ENCODE measurements at regions not wholly inside any gene's neighbourhood (a gene's known extent, or its start where the extent isn't known, plus 50 kb on each side); places are given as distances from the start of the nearest gene placed in this dataset.
"Not testable (repeated sequence)": the region's sequence is repeated elsewhere in the genome, so short reads cannot be mapped to it uniquely, and the experiment has no call there.

DNA sequence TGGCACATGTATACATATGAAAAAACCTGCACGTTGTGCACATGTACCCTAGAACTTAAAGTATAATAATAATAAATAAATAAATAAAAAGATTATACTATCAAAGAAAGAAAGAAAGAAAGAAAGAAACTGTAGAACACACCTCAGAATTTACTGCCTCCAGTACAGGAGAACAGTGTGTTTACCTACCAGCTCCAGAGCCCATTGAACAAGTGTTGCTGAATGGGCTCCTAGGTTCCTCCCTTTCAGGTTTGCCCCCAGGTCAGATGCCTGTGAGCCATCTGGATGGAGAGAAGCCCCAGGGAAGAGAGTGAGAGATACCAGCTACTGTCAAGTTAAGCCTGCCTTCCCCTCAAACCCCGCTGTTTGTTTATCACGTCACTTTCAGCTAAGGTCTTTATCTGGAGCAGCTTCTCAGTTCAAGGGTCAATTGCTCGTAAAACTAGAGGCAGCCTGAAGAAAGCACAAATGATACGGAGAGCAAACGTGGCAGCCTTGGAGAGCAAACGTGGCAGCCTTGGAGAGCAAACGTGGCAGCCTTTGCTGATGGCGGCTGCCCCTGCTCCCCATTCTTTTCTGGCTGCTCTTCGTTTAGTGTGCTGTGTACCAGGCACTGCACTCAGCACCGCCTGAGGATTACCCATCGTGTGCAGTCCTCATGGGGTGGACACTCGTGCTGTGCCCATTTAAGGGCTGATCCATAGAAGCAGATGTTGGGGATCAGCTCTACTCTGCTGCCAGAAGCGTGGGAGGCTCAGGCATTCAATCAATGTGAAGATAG, 111.7 kb downstream of the ADAMTS15 start:
- ATAC-seq (replicated peaks): no peak
- Mint-ChIP-seq H3K27ac (no peak overlapping the region), H3K27me3 (peaks cover 10 to 14% of the 10 kb centered on the region in 2 donors), H3K36me3 (ENCODE audit: insufficient read depth) (no peaks in the 10 kb centered on the region), H3K4me1 (ENCODE audit: low read depth in 2 of 2) (no peaks in the 10 kb centered on the region), H3K9me3 (no peaks in the 10 kb centered on the region), H3K4me3 (no peak overlapping the region)
- DNase-seq: no peak

DNA sequence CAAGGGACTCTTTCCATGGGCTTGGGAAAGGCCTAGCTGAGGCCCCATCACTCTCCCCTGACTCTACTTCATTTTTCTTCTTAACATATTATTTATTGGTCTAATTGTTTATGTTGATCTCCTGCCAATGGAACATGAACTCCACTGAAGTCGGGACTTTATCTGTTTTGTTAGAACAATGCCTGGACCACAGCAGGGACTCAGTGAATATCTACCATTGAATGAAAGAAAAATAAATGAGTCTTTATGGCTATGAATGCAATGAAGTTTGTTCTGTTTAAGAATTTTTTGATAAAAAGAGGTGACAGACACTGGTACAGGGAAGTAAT, 112.3 kb downstream of the ADAMTS15 start:
- no peaks in the 10 kb centered on the region for H3K36me3 Mint-ChIP-seq (ENCODE audit: insufficient read depth)
- H3K9me3 Mint-ChIP-seq: no peaks in the 10 kb centered on the region
- no peaks in the 10 kb centered on the region for H3K4me1 Mint-ChIP-seq (ENCODE audit: low read depth in 2 of 2)
- no peak for DNase-seq
- ATAC-seq (replicated peaks): no peak
- H3K27ac Mint-ChIP-seq: no peak overlapping the region
- no peak overlapping the region for H3K4me3 Mint-ChIP-seq
- peaks cover 9 to 10% of the 10 kb centered on the region in 2 donors for H3K27me3 Mint-ChIP-seq

DNA sequence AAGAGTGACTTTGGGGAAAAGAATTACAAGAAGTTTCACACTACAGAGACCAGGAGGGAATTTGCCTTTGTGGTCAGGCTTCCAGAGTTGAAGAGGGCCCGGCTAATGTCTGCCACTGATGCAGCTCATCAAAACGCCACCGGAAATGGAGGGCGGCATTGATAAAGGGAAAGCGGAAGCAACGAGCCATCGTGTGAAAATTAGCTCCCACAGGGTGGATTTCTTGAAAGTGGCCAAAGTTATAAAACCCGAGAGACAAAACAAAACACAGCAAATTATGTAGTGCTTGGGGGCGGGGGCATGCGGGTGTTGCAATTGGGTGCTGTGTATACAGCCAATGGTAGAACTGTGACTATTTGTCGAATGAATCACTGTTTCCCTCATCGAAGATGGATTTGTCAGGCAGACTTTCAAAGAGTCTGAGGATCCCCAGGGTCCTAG, 113.0 kb downstream of the ADAMTS15 start:
- H3K27me3 Mint-ChIP-seq: peaks cover 6 to 9% of the 10 kb centered on the region in 2 donors
- no peak for ATAC-seq (replicated peaks)

DNA sequence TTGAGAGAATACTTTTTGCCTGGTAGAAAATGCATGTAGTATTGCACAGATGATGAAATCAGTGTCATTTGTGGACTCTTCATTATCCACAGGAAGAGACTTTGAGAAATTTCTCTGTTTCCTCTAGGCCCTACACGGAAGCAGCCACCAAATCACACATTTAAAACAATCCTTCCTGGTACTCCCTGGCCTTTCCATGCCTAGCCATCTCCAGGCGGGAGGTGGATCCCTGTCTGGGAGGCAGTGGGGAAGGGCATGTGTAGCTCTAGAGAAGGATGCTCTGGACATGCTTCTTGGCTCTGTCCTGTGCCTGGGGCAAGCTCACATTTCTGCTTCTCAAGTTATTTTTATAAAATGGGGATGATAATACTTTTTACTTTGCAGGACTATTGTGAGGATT, 114.1 kb downstream of the ADAMTS15 start:
- ATAC-seq (replicated peaks): no peak
- no peaks in the 10 kb centered on the region for H3K9me3 Mint-ChIP-seq
- H3K27me3 Mint-ChIP-seq: peaks cover 9 to 16% of the 10 kb centered on the region in 2 donors
- no peak overlapping the region for H3K4me3 Mint-ChIP-seq
- DNase-seq: no peak
- H3K27ac Mint-ChIP-seq: no peak overlapping the region
- no peaks in the 10 kb centered on the region for H3K36me3 Mint-ChIP-seq (ENCODE audit: insufficient read depth)
- H3K4me1 Mint-ChIP-seq (ENCODE audit: low read depth in 2 of 2): no peaks in the 10 kb centered on the region

More for the DNA sequence above, 113.0 kb downstream of the ADAMTS15 start:
- no peak for DNase-seq
- H3K27ac Mint-ChIP-seq: no peak overlapping the region
- no peaks in the 10 kb centered on the region for H3K9me3 Mint-ChIP-seq
- no peaks in the 10 kb centered on the region for H3K36me3 Mint-ChIP-seq (ENCODE audit: insufficient read depth)
- no peak overlapping the region for H3K4me3 Mint-ChIP-seq
- no peaks in the 10 kb centered on the region for H3K4me1 Mint-ChIP-seq (ENCODE audit: low read depth in 2 of 2)

DNA sequence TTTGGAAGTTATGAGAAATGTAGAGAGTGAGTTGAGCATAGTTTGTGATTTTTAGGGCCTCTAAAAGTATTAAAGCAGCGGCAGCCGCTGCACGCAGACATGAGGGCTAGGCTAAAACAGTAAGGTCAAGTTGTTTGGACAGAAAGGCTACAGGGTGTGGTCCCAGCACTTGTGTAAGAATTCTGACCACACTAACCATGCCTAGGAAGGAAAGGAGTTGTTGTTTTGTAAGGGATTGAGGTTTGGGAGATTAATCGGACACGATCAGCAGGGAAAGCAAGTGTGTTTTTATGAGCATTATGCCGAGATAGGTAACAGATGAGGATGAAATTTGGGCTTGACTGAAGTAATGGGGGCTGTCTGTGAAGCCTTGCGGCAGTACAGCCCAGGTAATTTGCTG, 117.9 kb downstream of the ADAMTS15 start:
- H3K27me3 Mint-ChIP-seq: peaks cover 19 to 20% of the 10 kb centered on the region in 2 donors
- not testable (repeated sequence) for H3K27ac Mint-ChIP-seq; ATAC-seq (replicated peaks)

DNA sequence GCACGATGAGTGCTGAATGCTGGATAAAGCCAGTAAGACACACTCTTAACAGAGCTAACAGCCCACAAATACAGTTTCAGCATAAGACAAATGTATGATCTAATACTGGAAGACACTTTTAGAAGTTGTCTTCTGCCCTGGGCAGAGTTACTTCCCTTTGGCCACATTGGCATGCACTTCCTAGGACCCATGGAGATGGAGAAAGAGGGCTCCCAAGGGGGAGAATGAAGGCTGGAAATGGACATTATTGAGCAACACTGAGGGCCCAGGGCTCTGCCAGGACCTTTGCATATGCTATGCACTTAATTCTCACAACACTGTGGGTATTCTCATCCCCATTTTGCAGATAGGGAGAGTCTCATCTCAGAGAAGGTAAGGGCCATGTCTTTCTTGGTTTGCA, 123.1 kb downstream of the ADAMTS15 start:
- no peaks in the 10 kb centered on the region for H3K4me1 Mint-ChIP-seq (ENCODE audit: low read depth in 2 of 2)
- H3K4me3 Mint-ChIP-seq: no peak overlapping the region
- H3K27me3 Mint-ChIP-seq: peaks cover 19 to 20% of the 10 kb centered on the region in 2 donors
- ATAC-seq (replicated peaks) (no peak), DNase-seq (no peak)
- H3K36me3 Mint-ChIP-seq (ENCODE audit: insufficient read depth): no peaks in the 10 kb centered on the region
- H3K27ac Mint-ChIP-seq: no peak overlapping the region
- H3K9me3 Mint-ChIP-seq: no peaks in the 10 kb centered on the region

More for the DNA sequence above, 117.9 kb downstream of the ADAMTS15 start:
- not testable (repeated sequence) for H3K9me3 Mint-ChIP-seq; DNase-seq; H3K4me1 Mint-ChIP-seq (ENCODE audit: low read depth in 2 of 2); H3K36me3 Mint-ChIP-seq (ENCODE audit: insufficient read depth); H3K4me3 Mint-ChIP-seq

DNA sequence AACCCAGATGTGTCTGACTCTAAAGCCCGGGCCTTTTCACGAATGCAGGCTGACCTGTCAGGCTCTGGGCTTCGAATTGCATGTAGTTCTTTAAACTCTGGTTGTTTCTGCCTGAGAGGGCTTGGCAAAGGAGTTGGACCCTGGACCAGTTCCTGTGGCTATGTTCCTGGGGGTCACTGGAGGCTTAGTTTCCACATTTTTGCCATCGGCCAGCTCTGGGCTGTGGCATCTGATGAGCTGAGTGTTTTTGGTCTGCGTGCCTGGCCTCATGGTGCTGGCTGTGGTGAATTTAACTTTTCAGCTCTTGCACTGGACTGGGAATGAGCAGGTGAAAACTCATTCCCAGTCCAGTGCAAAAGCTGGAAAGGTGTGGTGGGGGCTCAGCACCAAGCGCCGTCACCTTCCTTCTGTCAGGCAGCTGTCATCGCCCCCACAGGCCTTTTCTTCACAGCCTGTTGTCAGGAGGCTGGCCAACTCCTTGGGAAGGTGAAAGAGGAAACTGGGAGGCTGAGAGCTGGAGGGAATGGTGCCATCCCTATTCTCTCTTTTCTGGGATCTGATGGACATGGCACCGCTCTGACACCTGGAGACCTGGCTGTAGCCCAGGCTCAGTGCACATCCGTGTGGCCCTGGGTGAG, 123.6 kb downstream of the ADAMTS15 start:
- no peaks in the 10 kb centered on the region for H3K4me1 Mint-ChIP-seq (ENCODE audit: low read depth in 2 of 2)
- no peak overlapping the region for H3K27ac Mint-ChIP-seq
- no peaks in the 10 kb centered on the region for H3K36me3 Mint-ChIP-seq (ENCODE audit: insufficient read depth)
- DNase-seq (no peak), ATAC-seq (replicated peaks) (no peak)
- H3K4me3 Mint-ChIP-seq: no peak overlapping the region
- no peaks in the 10 kb centered on the region for H3K9me3 Mint-ChIP-seq
- H3K27me3 Mint-ChIP-seq: peaks cover 17 to 20% of the 10 kb centered on the region in 2 donors

DNA sequence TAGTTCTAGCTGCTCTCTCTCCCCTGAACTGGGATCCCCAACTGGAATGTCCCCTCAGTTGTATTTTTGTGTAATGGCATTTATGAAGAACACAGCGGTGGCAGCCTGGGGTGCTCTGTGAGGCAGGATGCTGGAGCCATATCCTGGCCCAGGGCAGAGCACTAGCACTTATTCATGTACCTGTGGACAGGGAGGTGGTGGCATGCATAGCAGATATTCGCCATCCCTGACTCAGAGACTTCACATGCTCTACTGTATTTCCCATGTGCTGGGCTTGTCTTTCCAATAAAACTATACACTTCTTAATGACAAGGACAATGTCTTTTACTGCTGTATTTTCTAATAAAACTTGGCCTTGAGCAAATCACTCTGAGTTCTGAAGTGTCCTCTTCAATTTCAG, 125.3 kb downstream of the ADAMTS15 start:
- Mint-ChIP-seq H3K36me3 (ENCODE audit: insufficient read depth) (no peaks in the 10 kb centered on the region), H3K4me3 (no peak overlapping the region), H3K9me3 (no peaks in the 10 kb centered on the region), H3K27me3 (peaks cover 5 to 15% of the 10 kb centered on the region in 2 donors), H3K4me1 (ENCODE audit: low read depth in 2 of 2) (no peaks in the 10 kb centered on the region), H3K27ac (no peak overlapping the region)
- DNase-seq: no peak
- ATAC-seq (replicated peaks): no peak

DNA sequence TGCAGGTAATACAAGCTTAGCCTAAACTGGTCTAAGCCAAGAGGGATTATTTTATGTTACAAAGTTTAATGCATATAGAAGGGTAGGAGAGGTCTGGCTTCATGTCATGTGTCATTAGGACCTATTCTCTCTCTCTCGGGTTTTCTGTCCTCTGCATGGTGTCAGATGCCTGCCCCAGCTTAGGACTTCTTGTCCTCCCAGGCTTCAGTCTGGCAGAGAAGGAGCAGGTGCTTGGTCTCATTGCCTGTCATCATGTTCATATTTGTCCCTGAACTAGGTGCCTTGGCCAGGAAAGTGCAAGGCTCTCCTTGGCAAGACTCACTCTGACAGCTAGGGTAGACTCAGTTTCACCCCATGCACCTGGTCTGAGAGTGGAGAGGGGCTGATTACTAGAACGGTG, 126.3 kb downstream of the ADAMTS15 start:
- Mint-ChIP-seq H3K27me3 (peaks cover 0 to 16% of the 10 kb centered on the region in 2 donors), H3K36me3 (ENCODE audit: insufficient read depth) (no peaks in the 10 kb centered on the region), H3K9me3 (no peaks in the 10 kb centered on the region), H3K4me3 (no peak overlapping the region), H3K27ac (no peak overlapping the region), H3K4me1 (ENCODE audit: low read depth in 2 of 2) (no peaks in the 10 kb centered on the region)
- no peak for DNase-seq
- ATAC-seq (replicated peaks): no peak

DNA sequence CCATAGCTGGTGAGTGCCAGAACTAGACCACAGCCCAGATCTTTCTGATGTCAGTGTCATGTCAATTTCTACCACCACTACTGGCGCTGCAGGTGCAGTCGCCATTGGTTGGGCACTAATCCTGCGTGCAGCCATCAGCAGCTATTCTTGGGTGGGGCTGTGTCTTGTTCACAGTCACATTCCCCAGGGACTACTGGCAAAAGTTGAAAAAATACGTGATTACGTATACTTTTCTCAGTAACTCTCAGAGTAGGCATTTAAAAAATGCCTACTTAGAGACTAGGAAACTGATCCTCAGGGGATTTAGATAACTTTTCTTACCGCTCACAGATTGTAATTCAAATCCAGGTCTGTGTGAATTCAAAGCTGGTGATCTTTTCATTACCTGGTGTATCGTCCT, 127.7 kb downstream of the ADAMTS15 start:
- Mint-ChIP-seq H3K4me3 (no peak overlapping the region), H3K4me1 (ENCODE audit: low read depth in 2 of 2) (no peaks in the 10 kb centered on the region), H3K27ac (no peak overlapping the region), H3K9me3 (no peaks in the 10 kb centered on the region), H3K27me3 (peaks cover 8 to 16% of the 10 kb centered on the region in 2 donors), H3K36me3 (ENCODE audit: insufficient read depth) (no peaks in the 10 kb centered on the region)
- no peak for DNase-seq
- ATAC-seq (replicated peaks): no peak

DNA sequence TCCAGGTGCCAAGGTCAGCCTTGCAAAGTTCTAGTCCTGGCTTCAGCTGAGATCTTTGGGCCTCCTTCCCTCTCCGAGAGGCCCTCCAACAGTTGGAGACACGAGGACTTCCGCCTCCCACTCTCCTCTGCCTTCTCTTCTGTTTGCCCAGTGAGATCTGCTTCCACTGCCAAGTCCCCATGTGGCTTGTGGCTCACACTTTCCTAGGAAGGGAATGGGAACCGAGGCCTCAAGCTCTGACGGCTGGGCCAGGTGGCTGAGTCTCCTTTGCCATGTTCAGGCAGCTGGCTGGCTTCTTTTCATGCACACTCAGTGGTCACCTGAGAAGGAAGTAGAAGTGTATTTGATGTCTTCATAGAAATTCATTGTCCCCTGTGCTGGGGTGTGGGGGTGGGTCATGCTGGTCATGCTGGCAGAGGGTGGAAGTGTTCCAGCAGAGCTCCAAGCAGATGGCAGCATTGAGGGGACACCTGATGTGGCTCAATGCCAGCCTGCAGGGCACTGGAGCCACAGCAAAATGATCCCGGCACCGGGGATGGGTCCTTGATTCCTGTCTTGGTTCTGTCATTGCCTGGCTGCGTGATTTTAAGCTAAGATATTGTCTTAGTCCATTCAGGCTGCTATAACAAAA, 130.4 kb downstream of the ADAMTS15 start:
- Mint-ChIP-seq H3K9me3 (peaks cover 0 to 3% of the 10 kb centered on the region in 2 donors), H3K4me3 (no peak overlapping the region), H3K27me3 (peaks cover 18 to 36% of the 10 kb centered on the region in 2 donors), H3K36me3 (ENCODE audit: insufficient read depth) (no peaks in the 10 kb centered on the region), H3K4me1 (ENCODE audit: low read depth in 2 of 2) (no peaks in the 10 kb centered on the region), H3K27ac (no peak overlapping the region)
- ATAC-seq (replicated peaks) (no peak), DNase-seq (no peak)

DNA sequence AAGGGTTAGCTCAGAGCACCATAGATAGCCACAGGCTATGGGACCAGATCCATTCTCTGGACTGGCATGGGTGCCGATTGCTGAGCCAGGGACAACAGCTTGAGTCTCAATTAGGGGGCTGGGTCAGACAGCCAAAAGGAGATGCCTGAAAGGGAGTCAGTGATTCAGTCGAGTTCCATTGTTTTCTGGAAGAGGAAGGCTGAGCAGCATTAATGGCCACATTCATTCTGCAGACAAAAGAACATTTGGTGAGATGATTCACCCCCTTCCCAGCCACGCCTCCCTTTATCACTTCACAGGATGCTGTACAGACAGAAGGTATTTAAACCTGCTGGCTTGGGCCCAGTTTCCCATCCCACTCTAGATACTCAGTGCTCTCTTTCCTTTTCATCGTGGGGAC, 131.9 kb downstream of the ADAMTS15 start:
- Mint-ChIP-seq H3K27me3 (peaks cover 25 to 42% of the 10 kb centered on the region in 2 donors), H3K36me3 (ENCODE audit: insufficient read depth) (no peaks in the 10 kb centered on the region), H3K27ac (no peak overlapping the region), H3K9me3 (peaks cover 0 to 3% of the 10 kb centered on the region in 2 donors), H3K4me3 (no peak overlapping the region), H3K4me1 (ENCODE audit: low read depth in 2 of 2) (no peaks in the 10 kb centered on the region)
- no peak for ATAC-seq (replicated peaks)
- no peak for DNase-seq

DNA sequence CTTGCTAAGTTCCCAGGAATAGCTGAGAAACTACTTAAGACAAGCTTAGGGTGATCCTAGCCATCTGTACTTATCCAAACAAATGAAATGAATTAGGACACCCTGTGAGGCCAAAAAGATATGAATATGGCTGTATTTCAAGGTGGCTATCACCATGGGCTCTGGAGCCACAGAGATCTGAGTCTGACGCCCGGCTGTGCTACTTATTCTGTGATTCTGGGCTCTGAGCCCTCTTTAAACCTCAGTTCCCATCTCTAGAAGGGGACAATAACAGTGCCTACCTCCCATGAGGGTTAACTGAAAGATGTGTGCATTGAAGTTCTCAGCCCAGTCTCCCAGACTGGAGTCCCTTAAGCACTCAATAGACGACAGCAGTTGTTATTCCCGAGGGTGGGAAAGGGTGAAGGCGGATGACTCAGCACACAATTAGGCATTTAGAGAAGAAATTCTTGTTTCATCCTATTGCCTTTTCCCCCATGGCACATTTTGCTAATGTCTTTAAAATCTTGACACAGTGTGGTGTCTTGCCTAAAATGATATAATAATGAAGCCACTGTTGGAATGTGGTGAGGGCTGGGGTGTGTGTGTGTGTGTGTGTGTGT, 132.5 kb downstream of the ADAMTS15 start:
- Mint-ChIP-seq H3K9me3 (peaks cover 0 to 3% of the 10 kb centered on the region in 2 donors), H3K27me3 (peaks cover 28 to 42% of the 10 kb centered on the region in 2 donors), H3K4me3 (no peak overlapping the region), H3K27ac (no peak overlapping the region), H3K36me3 (ENCODE audit: insufficient read depth) (no peaks in the 10 kb centered on the region), H3K4me1 (ENCODE audit: low read depth in 2 of 2) (no peaks in the 10 kb centered on the region)
- DNase-seq (no peak), ATAC-seq (replicated peaks) (no peak)

Data from effector memory CD8-positive, alpha-beta T cell (primary cell).